ENCODE measurements at regions not wholly inside any gene's neighbourhood (a gene's known extent, or its start where the extent isn't known, plus 50 kb on each side); places are given as distances from the start of the nearest gene placed in this dataset.

GRCh38 chr3:117534138-117534537 is 824.6 kb downstream of the TUSC7 start:
- in situ Hi-C loops (cut with MboI; ENCODE audit: low sequenced_read_pairs) = no loop called here

- in situ Hi-C loops (cut with MboI; ENCODE audit: low sequenced_read_pairs) = no loop called here
These were observed 826.4 kb downstream of the TUSC7 start for GRCh38 chr3:117536006-117536405.

GRCh38 chr3:117537949-117538348 is 828.4 kb downstream of the TUSC7 start:
- in situ Hi-C loops (cut with MboI; ENCODE audit: low sequenced_read_pairs) = no loop called here

GRCh38 chr3:117539729-117540128 is 830.1 kb downstream of the TUSC7 start:
- in situ Hi-C loops (cut with MboI; ENCODE audit: low sequenced_read_pairs) = no loop called here

- in situ Hi-C loops (cut with MboI; ENCODE audit: low sequenced_read_pairs) = no loop called here
These were observed 831.0 kb downstream of the TUSC7 start for GRCh38 chr3:117540597-117540996.

GRCh38 chr3:117541721-117542120 is 832.1 kb downstream of the TUSC7 start:
- in situ Hi-C loops (cut with MboI; ENCODE audit: low sequenced_read_pairs) = no loop called here

GRCh38 chr3:117543521-117543920 is 833.9 kb downstream of the TUSC7 start:
- in situ Hi-C loops (cut with MboI; ENCODE audit: low sequenced_read_pairs) = no loop called here

GRCh38 chr3:117545484-117545883 is 835.9 kb downstream of the TUSC7 start:
- in situ Hi-C loops (cut with MboI; ENCODE audit: low sequenced_read_pairs) = no loop called here

- in situ Hi-C loops (cut with MboI; ENCODE audit: low sequenced_read_pairs) = no loop called here
These were observed 838.5 kb downstream of the TUSC7 start for GRCh38 chr3:117547956-117548550.

- in situ Hi-C loops (cut with MboI; ENCODE audit: low sequenced_read_pairs) = no loop called here
These were observed 839.0 kb downstream of the TUSC7 start for GRCh38 chr3:117548600-117548999.

- in situ Hi-C loops (cut with MboI; ENCODE audit: low sequenced_read_pairs) = no loop called here
These were observed 840.1 kb downstream of the TUSC7 start for GRCh38 chr3:117549716-117550115.

- in situ Hi-C loops (cut with MboI; ENCODE audit: low sequenced_read_pairs) = no loop called here
These were observed 841.2 kb downstream of the TUSC7 start for GRCh38 chr3:117550766-117551165.

- in situ Hi-C loops (cut with MboI; ENCODE audit: low sequenced_read_pairs) = no loop called here
These were observed 843.9 kb downstream of the TUSC7 start for GRCh38 chr3:117553461-117553860.

GRCh38 chr3:117556646-117557407 is 847.2 kb downstream of the TUSC7 start:
- in situ Hi-C loops (cut with MboI; ENCODE audit: low sequenced_read_pairs) = no loop called here

- in situ Hi-C loops (cut with MboI; ENCODE audit: low sequenced_read_pairs) = no loop called here
These were observed 848.0 kb downstream of the TUSC7 start for GRCh38 chr3:117557464-117558090.

- in situ Hi-C loops (cut with MboI; ENCODE audit: low sequenced_read_pairs) = no loop called here
These were observed 849.1 kb downstream of the TUSC7 start for GRCh38 chr3:117558681-117559080.

GRCh38 chr3:117562000-117562399 is 852.4 kb downstream of the TUSC7 start:
- in situ Hi-C loops (cut with MboI; ENCODE audit: low sequenced_read_pairs) = no loop called here

GRCh38 chr3:117563063-117563462 is 853.5 kb downstream of the TUSC7 start:
- in situ Hi-C loops (cut with MboI; ENCODE audit: low sequenced_read_pairs) = no loop called here

GRCh38 chr3:117565777-117566176 is 856.2 kb downstream of the TUSC7 start:
- in situ Hi-C loops (cut with MboI; ENCODE audit: low sequenced_read_pairs) = no loop called here

GRCh38 chr3:117566926-117567325 is 857.3 kb downstream of the TUSC7 start:
- in situ Hi-C loops (cut with MboI; ENCODE audit: low sequenced_read_pairs) = no loop called here

GRCh38 chr3:117567382-117567781 is 857.8 kb downstream of the TUSC7 start:
- in situ Hi-C loops (cut with MboI; ENCODE audit: low sequenced_read_pairs) = no loop called here

GRCh38 chr3:117567906-117568305 is 858.3 kb downstream of the TUSC7 start:
- in situ Hi-C loops (cut with MboI; ENCODE audit: low sequenced_read_pairs) = no loop called here
